Duodenal mucosa (tissue), 2 donors: ENCODE measurements at regions not wholly inside any gene's neighbourhood (a gene's known extent, or its start where the extent isn't known, plus 50 kb on each side); places are given as distances from the start of the nearest gene placed in this dataset.
"Not testable (repeated sequence)": the region's sequence is repeated elsewhere in the genome, so short reads cannot be mapped to it uniquely, and the experiment has no call there.

ENCODE experiments used
- H3K27ac ChIP-seq: one replicate; pipeline ENCODE4 v1.7.0; 2013; ENCODE audit warnings: low read depth, low read length
- H3K27me3 ChIP-seq, 2 donors: one replicate each; pipeline ENCODE4 v1.7.0; 2013; ENCODE audit warnings: low read length in 2 of 2, control low read depth in 1 of 2; ENCODE audit not compliant: insufficient read depth in 2 of 2, control insufficient read depth in 1 of 2
- H3K36me3 ChIP-seq, 2 donors: one replicate each; pipeline ENCODE4 v1.7.0; 2013; ENCODE audit warnings: low read length in 2 of 2, control low read depth in 1 of 2; ENCODE audit not compliant: insufficient read depth in 2 of 2, control insufficient read depth in 1 of 2
- H3K4me1 ChIP-seq, 2 donors: one replicate each; pipeline ENCODE4 v1.7.0; 2013; ENCODE audit warnings: low read length in 2 of 2, control low read depth in 1 of 2; ENCODE audit not compliant: insufficient read depth in 2 of 2, control insufficient read depth in 1 of 2
- H3K4me3 ChIP-seq, 2 donors: one replicate each; pipeline ENCODE4 v1.7.0; 2013; ENCODE audit warnings: low read length in 2 of 2, low read depth in 1 of 2
- H3K9ac ChIP-seq, 2 donors: one replicate each; pipeline ENCODE4 v1.7.0; 2013; ENCODE audit warnings: low read length in 2 of 2, low read depth in 1 of 2
- H3K9me3 ChIP-seq, 2 donors: one replicate each; pipeline ENCODE4 v1.7.0; 2013; ENCODE audit warnings: low read length in 2 of 2, control low read depth in 1 of 2; ENCODE audit not compliant: control insufficient read depth in 1 of 2

- H3K27ac ChIP-seq: no peak overlapping the region
- no peaks in the 10 kb centered on the region for H3K9me3 ChIP-seq
- H3K36me3 ChIP-seq: no peaks in the 10 kb centered on the region
- H3K27me3 ChIP-seq: peaks cover 0 to 2% of the 10 kb centered on the region in 2 donors
- peak overlapping the region; percentile 63 to 67 for H3K4me3 ChIP-seq
- no peak overlapping the region for H3K9ac ChIP-seq
- peaks cover 6 to 10% of the 10 kb centered on the region in 2 donors for H3K4me1 ChIP-seq
Observed at GRCh38 chr20:41694796-41695195, 76.6 kb upstream of the CHD6 start.

- no peaks in the 10 kb centered on the region for H3K36me3 ChIP-seq
- H3K9me3 ChIP-seq: no peaks in the 10 kb centered on the region
- peak overlapping the region; percentile 67 to 93 for H3K9ac ChIP-seq
- H3K27ac ChIP-seq: peak overlapping the region; percentile 28
- peak overlapping the region; percentile 85 to 96 for H3K4me3 ChIP-seq
- peaks cover 6 to 10% of the 10 kb centered on the region in 2 donors for H3K4me1 ChIP-seq
- peaks cover 0 to 2% of the 10 kb centered on the region in 2 donors for H3K27me3 ChIP-seq
Observed at GRCh38 chr20:41693136-41693979, 75.2 kb upstream of the CHD6 start.

GRCh38 chr20:41692479-41693135 lies 74.4 kb upstream of the CHD6 start:
- H3K27ac ChIP-seq: peak overlapping the region; percentile 7
- peak overlapping the region; percentile 67 to 93 for H3K9ac ChIP-seq
- H3K9me3 ChIP-seq: no peaks in the 10 kb centered on the region
- peaks cover 0 to 2% of the 10 kb centered on the region in 2 donors for H3K27me3 ChIP-seq
- peak overlapping the region; percentile 85 to 96 for H3K4me3 ChIP-seq
- no peaks in the 10 kb centered on the region for H3K36me3 ChIP-seq
- peaks cover 6 to 10% of the 10 kb centered on the region in 2 donors for H3K4me1 ChIP-seq

- Histone ChIP-seq H3K27ac (no peak overlapping the region), H3K9ac (no peak overlapping the region), H3K9me3 (no peaks in the 10 kb centered on the region), H3K27me3 (no peaks in the 10 kb centered on the region), H3K4me1 (peaks cover 6% of the 10 kb centered on the region in 2 donors), H3K36me3 (no peaks in the 10 kb centered on the region), H3K4me3 (no peak overlapping the region)
Observed at GRCh38 chr20:41691443-41691842, 73.3 kb upstream of the CHD6 start.

- peaks cover 5 to 6% of the 10 kb centered on the region in 2 donors for H3K4me1 ChIP-seq
- no peaks in the 10 kb centered on the region for H3K27me3 ChIP-seq
- H3K27ac ChIP-seq: no peak overlapping the region
- H3K9ac ChIP-seq: no peak overlapping the region
- no peaks in the 10 kb centered on the region for H3K9me3 ChIP-seq
- H3K4me3 ChIP-seq: no peak overlapping the region
- no peaks in the 10 kb centered on the region for H3K36me3 ChIP-seq
Observed at GRCh38 chr20:41690702-41691101, 72.5 kb upstream of the CHD6 start.

- Histone ChIP-seq H3K9me3 (no peaks in the 10 kb centered on the region), H3K27me3 (no peaks in the 10 kb centered on the region), H3K27ac (no peak overlapping the region), H3K9ac (no peak overlapping the region), H3K36me3 (no peaks in the 10 kb centered on the region), H3K4me1 (no peaks in the 10 kb centered on the region), H3K4me3 (no peak overlapping the region)
Observed at GRCh38 chr20:41686961-41687360, 68.8 kb upstream of the CHD6 start.

GRCh38 chr20:41685145-41685544 lies 67.0 kb upstream of the CHD6 start:
- not testable (repeated sequence) for H3K9me3 ChIP-seq, H3K27ac ChIP-seq, H3K4me3 ChIP-seq, H3K9ac ChIP-seq, H3K36me3 ChIP-seq, H3K4me1 ChIP-seq, H3K27me3 ChIP-seq

GRCh38 chr20:41678799-41679198 lies 60.6 kb upstream of the CHD6 start:
- Histone ChIP-seq H3K4me1 (no peaks in the 10 kb centered on the region), H3K27ac (no peak overlapping the region), H3K27me3 (peaks cover 3 to 5% of the 10 kb centered on the region in 2 donors), H3K9ac (no peak overlapping the region), H3K9me3 (no peaks in the 10 kb centered on the region), H3K4me3 (no peak overlapping the region), H3K36me3 (no peaks in the 10 kb centered on the region)

- Histone ChIP-seq H3K4me3 (no peak overlapping the region), H3K27ac (no peak overlapping the region), H3K4me1 (no peaks in the 10 kb centered on the region), H3K36me3 (no peaks in the 10 kb centered on the region), H3K27me3 (peaks cover 3 to 9% of the 10 kb centered on the region in 2 donors), H3K9me3 (no peaks in the 10 kb centered on the region), H3K9ac (no peak overlapping the region)
Observed at GRCh38 chr20:41672282-41672681, 54.1 kb upstream of the CHD6 start.

- no peak overlapping the region for H3K4me3 ChIP-seq
- H3K36me3 ChIP-seq: no peaks in the 10 kb centered on the region
- no peaks in the 10 kb centered on the region for H3K9me3 ChIP-seq
- H3K4me1 ChIP-seq: no peaks in the 10 kb centered on the region
- H3K27me3 ChIP-seq: peaks cover 3 to 9% of the 10 kb centered on the region in 2 donors
- H3K9ac ChIP-seq: no peak overlapping the region
- H3K27ac ChIP-seq: no peak overlapping the region
Observed at GRCh38 chr20:41671143-41671542, 53.0 kb upstream of the CHD6 start.
